ENCODE measurements at regions not wholly inside any gene's neighbourhood (a gene's known extent, or its start where the extent isn't known, plus 50 kb on each side); places are given as distances from the start of the nearest gene placed in this dataset.
A peak's percentile ranks its signal among the peaks of the same experiment; 100 is the strongest.
"Not testable (repeated sequence)": the region's sequence is repeated elsewhere in the genome, so short reads cannot be mapped to it uniquely, and the experiment has no call there.

DNA sequence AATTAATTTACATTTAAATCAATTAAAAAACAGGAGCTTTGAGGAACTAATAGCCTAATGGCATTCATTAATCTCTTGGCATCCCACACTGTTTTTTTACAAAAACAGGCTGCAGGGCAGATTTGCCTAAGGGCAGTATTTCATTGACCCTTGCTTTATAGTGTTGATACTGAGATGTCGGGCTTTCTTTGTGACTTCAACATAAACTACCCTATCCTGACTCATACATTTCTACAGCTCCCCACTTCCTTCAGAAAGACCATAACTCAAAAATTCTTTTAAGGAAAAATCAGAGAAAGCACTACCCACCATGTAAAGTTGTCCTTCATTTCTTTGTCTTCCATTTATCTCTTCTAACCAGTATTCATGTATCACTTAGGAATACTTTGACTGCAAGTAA lies 92.2 kb upstream of the NT5E start:
- no peak for DNase-seq (ENCODE audit: low read depth)

- not testable (repeated sequence) for DNase-seq (ENCODE audit: low read depth)
These were observed 93.1 kb upstream of the NT5E start for GRCh38 chr6:85356743-85357142.

DNA sequence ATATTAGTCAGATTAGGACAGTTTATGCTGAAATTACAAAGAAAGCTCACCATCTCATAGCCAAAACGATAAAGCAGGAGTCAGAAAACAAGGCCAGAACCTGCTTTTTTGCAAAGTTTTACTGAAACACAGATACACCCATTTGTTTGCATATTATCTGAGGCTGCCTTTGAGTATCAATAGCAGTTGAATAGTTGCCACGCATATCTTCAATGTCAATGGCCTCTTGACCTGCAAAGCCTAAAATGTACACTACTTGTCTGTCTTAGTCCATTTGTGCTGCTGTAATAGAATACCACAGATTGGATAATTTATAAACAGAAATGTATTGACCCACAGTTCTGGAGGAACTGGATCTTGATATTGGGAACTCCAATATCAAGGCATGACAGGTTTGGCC lies 94.1 kb upstream of the NT5E start:
- DNase-seq (ENCODE audit: low read depth), result no peak

DNA sequence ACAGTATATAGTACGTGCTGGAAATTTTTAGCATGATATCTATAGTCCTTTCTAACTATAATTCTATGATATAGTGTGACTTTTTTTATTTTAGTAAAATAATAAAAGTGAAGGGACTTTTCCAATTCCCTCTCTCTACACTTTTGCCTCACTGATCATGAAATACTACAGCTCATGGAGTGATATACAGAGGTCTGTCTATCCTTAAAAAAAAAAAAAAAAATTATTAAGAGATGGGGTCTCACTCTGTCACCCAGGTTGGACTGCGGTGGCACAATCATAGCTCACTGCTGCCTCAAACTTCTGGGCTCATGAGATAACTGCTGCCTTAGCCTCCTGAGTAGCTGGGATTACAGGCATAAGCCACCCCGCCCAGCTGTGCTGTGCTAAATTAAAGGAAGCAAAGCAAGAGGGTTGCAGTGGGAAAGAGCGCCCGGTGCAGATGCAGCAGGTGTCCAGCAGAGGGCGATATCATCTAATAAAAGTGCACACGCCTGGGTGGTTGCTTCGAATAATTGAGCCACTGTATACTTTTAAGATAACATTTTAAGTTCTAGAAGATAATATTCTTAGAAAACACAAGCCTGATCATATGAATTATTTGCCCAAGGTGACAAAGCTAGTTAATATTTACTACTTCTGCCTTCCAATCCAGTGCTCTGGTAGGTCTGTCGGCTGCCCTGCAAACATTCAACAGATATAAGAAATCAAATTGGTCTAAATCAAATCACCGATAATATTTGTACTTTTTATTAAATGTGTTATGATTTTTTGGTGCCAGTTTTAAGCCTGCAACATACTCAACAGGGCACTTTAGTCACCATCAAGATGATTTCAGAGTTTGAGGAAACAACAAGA lies 94.9 kb upstream of the NT5E start:
- DNase-seq (ENCODE audit: low read depth), result peak; percentile 71

DNA sequence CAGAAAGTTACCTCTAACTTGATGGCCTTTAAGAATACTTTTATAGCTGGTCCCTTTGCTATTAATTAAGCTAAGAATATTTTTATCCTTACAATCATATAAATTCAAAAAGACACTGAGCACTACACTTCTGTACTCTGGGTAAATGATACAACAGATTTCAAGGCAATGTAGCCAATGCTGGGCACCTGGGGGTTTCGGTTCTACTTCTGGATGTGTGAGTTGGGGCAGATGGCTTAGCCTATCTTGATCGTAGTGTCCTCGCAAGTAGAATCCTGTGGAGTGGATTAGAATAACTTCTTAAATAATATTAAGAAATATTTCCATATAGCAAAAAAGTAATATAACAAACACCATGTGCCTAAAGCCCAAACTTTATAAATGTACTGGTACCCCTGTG lies 96.9 kb upstream of the NT5E start:
- DNase-seq (ENCODE audit: low read depth), result no peak

- DNase-seq (ENCODE audit: low read depth), result no peak
These were observed 101.2 kb upstream of the NT5E start for GRCh38 chr6:85348643-85349042.

- no peak for DNase-seq (ENCODE audit: low read depth)
These were observed 102.1 kb upstream of the NT5E start for GRCh38 chr6:85347812-85348211.

GRCh38 chr6:85346196-85346595 lies 103.7 kb upstream of the NT5E start:
- no peak for DNase-seq (ENCODE audit: low read depth)

- DNase-seq (ENCODE audit: low read depth), result no peak
These were observed 104.9 kb upstream of the NT5E start for GRCh38 chr6:85344996-85345395.

DNA sequence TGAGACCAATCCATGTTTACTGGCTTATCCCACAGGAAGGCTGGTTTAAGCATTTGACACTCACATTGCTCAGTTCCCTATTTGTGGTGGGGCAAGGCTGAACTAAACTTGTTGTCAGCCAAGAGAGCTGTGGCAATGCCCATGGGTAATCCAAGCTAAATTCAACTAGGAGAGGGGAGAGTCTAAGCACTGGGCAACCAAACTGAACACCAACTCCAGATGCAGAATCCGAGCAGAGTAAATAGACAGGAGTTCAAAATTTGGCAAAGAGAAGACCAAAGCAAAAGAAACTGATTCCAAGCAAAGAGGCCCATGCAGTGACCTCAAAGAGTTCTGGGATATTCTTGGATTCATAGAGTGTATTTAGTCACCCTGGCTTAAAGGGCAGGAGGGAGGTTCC lies 106.5 kb upstream of the NT5E start:
- DNase-seq (ENCODE audit: low read depth), result no peak

DNA sequence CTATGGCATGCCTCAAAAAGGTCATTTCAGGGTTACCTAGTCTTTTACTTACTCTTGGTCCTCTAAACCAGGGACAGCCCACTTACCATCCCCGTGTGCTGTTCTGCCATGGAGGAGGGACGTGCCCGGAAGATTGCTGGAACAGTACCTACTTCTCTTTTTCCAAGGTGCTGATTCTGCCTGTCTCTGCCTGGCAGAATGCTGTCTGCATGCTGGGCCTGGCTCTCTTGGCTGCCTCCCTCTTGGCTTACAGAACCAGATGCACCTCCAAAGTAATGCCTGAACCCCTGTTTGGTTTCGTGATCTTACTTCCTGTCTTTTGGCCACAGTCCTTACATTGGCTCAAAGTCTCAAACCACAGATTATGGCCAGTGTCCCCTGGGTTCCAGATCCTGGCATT lies 120.7 kb upstream of the NT5E start:
- no peak for DNase-seq (ENCODE audit: low read depth)

GRCh38 chr6:85325811-85326210 lies 124.1 kb upstream of the NT5E start:
- not testable (repeated sequence) for DNase-seq (ENCODE audit: low read depth)

GRCh38 chr6:85323435-85324040 lies 126.3 kb upstream of the NT5E start:
- peak; percentile 65 for DNase-seq (ENCODE audit: low read depth)

- DNase-seq (ENCODE audit: low read depth), result no peak
These were observed 127.3 kb upstream of the NT5E start for GRCh38 chr6:85322446-85323105.

GRCh38 chr6:85321906-85322305 lies 128.0 kb upstream of the NT5E start:
- DNase-seq (ENCODE audit: low read depth), result no peak

GRCh38 chr6:85314586-85314985 lies 135.3 kb upstream of the NT5E start:
- DNase-seq (ENCODE audit: low read depth), result no peak

- DNase-seq (ENCODE audit: low read depth), result no peak
These were observed 149.3 kb upstream of the NT5E start for GRCh38 chr6:85300581-85300980.

GRCh38 chr6:85298553-85298952 lies 151.3 kb upstream of the NT5E start:
- no peak for DNase-seq (ENCODE audit: low read depth)

GRCh38 chr6:85291326-85291725 lies 158.6 kb upstream of the NT5E start:
- no peak for DNase-seq (ENCODE audit: low read depth)

DNA sequence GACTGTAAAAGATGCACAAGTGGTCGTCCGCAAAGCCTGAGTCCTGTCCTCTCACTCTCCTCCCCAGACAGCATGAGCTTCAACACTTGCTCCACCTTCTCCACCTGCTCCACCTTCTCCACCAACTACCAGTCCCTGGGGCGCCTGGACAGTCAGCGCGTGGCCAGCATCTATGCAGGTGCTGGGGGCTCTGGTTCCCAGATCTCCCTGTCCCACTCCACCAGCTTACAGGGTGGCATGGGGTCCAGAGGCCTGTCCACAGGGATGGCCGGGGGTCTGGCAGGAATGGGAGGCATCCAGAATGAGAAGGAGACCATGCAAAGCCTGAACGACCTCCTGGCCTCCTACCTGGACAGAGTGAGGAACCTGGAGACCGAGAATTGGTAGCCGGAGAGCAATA lies 162.2 kb upstream of the NT5E start:
- no peak for DNase-seq (ENCODE audit: low read depth)

DNA sequence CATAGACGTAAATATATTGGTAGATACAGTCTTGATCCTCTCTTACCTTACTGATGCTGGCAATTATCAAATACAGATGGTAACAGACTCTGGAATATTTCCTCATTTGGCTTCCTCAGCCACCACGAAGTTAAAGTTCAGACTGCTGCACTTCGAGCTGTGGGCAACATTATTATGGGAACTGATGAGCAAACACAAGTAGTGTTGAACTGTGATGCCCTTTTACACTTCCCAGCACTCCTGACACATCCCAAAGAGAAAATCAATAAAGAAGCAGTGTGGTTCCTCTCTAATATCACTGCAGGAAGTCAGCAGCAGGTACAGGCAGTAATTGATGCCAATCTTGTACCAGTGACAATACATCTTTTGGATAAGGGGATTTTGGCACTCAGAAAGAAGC lies 162.7 kb upstream of the NT5E start:
- no peak for DNase-seq (ENCODE audit: low read depth)

- not testable (repeated sequence) for DNase-seq (ENCODE audit: low read depth)
These were observed 163.4 kb upstream of the NT5E start for GRCh38 chr6:85286507-85286906.

DNA sequence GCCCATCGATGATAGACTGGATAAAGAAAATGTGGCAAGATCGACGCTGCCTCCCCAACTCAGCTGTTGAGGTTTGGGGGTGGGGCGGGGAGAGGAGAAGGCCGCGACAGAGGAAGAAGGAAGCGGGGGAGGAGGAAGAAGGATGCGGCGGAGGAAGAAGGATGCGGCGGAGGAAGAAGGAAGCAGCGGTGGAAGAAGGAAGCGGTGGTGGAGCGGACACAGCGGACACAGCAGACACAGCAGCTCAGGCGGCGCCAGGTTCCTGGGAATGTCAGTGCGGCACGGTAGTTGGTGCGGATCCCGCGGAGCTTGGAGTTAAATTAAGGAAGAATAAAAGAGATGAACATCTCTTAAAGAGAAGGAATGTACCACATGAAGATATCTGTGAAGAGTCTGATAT lies 163.9 kb upstream of the NT5E start:
- no peak for DNase-seq (ENCODE audit: low read depth)
